H1 (cell line): ENCODE measurements at regions not wholly inside any gene's neighbourhood (a gene's known extent, or its start where the extent isn't known, plus 50 kb on each side); places are given as distances from the start of the nearest gene placed in this dataset.
A peak's percentile ranks its signal among the peaks of the same experiment; 100 is the strongest.

Source experiments
- CTCF ChIA-PET: fragments of 300-600 bp; sonication (Branson Sonifier 250); formaldehyde crosslinking; loops from one replicate; lab custom pipeline; 2021; ENCODE audit not compliant: partially characterized antibody; lab: Charles Lee
- POLR2A ChIA-PET: fragments of 300-600 bp; sonication (Branson Sonifier 250); formaldehyde crosslinking; loops from one replicate; lab custom pipeline; 2021; ENCODE audit warnings: inconsistent platforms; ENCODE audit not compliant: partially characterized antibody; lab: Charles Lee
- DNase-seq, 2 experiments: peaks; one replicate each; pipeline versions ENCODE4 v3.0.0 to v3.0.0-alpha.2; 2010 to 2022; ENCODE audit warnings: low spot score in 2 of 2, low read depth in 1 of 2, mixed read lengths in 1 of 2
- FAIRE-seq: peaks from 2 replicates; lab custom pipeline; 2011; peaks lifted over from hg19 to GRCh38; lab: Jason Lieb, UNC
- H2AFZ ChIP-seq: 2 replicates; pipeline ENCODE4 v1.8.1; 2012; ENCODE audit warnings: low read length, inconsistent platforms
- H2AK5ac ChIP-seq: 2 replicates; pipeline ENCODE4 v1.6.1; 2013; ENCODE audit warnings: low read depth, low read length
- H2BK120ac ChIP-seq: replicated peaks from 2 replicates; pipeline ENCODE3; 2013; ENCODE audit warnings: low read depth, low read length, inconsistent platforms
- H2BK12ac ChIP-seq: 2 replicates; pipeline ENCODE4 v1.6.1; 2013; ENCODE audit warnings: low read depth, low read length
- H2BK15ac ChIP-seq: 2 replicates; pipeline ENCODE4 v1.6.1; 2013; ENCODE audit warnings: low read length
- H2BK20ac ChIP-seq: 2 replicates; pipeline ENCODE4 v1.6.1; 2013; ENCODE audit warnings: low read length
- H2BK5ac ChIP-seq: 2 replicates; pipeline ENCODE4 v1.6.1; 2013; ENCODE audit warnings: low read depth, low read length
- H3K14ac ChIP-seq: 2 replicates; pipeline ENCODE4 v1.6.1; 2013; ENCODE audit warnings: inconsistent platforms; ENCODE audit not compliant: insufficient read length
- H3K18ac ChIP-seq: 2 replicates; pipeline ENCODE4 v1.6.1; 2013; ENCODE audit warnings: low read length; ENCODE audit errors: extremely low read depth
- H3K23ac ChIP-seq: 2 replicates; pipeline ENCODE4 v1.6.1; 2013; ENCODE audit warnings: inconsistent platforms; ENCODE audit not compliant: insufficient read length
- H3K23me2 ChIP-seq: 2 replicates; pipeline ENCODE4 v1.6.1; 2013; ENCODE audit warnings: low read depth, low read length
- H3K27ac ChIP-seq: 2 replicates; pipeline ENCODE4 v1.6.1; 2011; ENCODE audit warnings: low read depth, low read length, inconsistent platforms
- H3K27me3 ChIP-seq, 4 experiments: replicated peaks in 1 of 4; 1 replicate in 1 of 4; 2 replicates in 3 of 4; pipeline versions ENCODE4 v1.6.1 to v1.8.1; 2011 to 2013; ENCODE audit warnings: low read length in 3 of 4, mild to moderate bottlenecking in 3 of 4, inconsistent platforms in 2 of 4, mixed read lengths in 2 of 4, moderate library complexity in 1 of 4; ENCODE audit not compliant: control insufficient read depth in 3 of 4, insufficient read depth in 3 of 4; ENCODE audit errors: extremely low read depth in 1 of 4
- H3K36me3 ChIP-seq, 4 experiments: 2 replicates each; pipeline versions ENCODE4 v1.6.1 to v1.8.1; 2011 to 2013; ENCODE audit warnings: mild to moderate bottlenecking in 4 of 4, low read length in 3 of 4, moderate library complexity in 2 of 4, control low read depth in 1 of 4, inconsistent platforms in 1 of 4; ENCODE audit not compliant: insufficient read depth in 4 of 4, control insufficient read depth in 2 of 4
- H3K4ac ChIP-seq: replicated peaks from 2 replicates; pipeline ENCODE3; 2013; ENCODE audit warnings: low read length, low read depth, mixed read lengths, inconsistent platforms; ENCODE audit not compliant: insufficient read length
- H3K4me1 ChIP-seq, 4 experiments: replicated peaks in 1 of 4; 1 replicate in 1 of 4; 2 replicates in 3 of 4; pipeline versions ENCODE4 v1.6.1 to v1.8.1; 2011 to 2013; ENCODE audit warnings: low read length in 3 of 4, inconsistent platforms in 2 of 4, mixed read lengths in 1 of 4; ENCODE audit not compliant: insufficient read depth in 4 of 4, control insufficient read depth in 3 of 4
- H3K4me2 ChIP-seq, 2 experiments: 2 replicates each; pipeline versions ENCODE4 v1.6.1 to v1.8.1; 2011 to 2013; ENCODE audit warnings: low read depth in 2 of 2, low read length in 2 of 2, control low read depth in 1 of 2, inconsistent platforms in 1 of 2, mild to moderate bottlenecking in 1 of 2; ENCODE audit not compliant: insufficient read depth in 1 of 2
- H3K4me3 ChIP-seq, 4 experiments: fragments of 200-600, 300-600 bp in 1 of 4; sonication (generic), shearing (Covaris generic), sonication (Bioruptor Twin) in 1 of 4; 2 replicates each; pipeline versions ENCODE4 v1.5.1 to v1.8.1; 2011 to 2016; ENCODE audit warnings: low read length in 4 of 4, low read depth in 3 of 4, control low read depth in 2 of 4, inconsistent platforms in 2 of 4, mild to moderate bottlenecking in 2 of 4, mixed read lengths in 1 of 4, moderate library complexity in 1 of 4; ENCODE audit not compliant: insufficient read depth in 2 of 4; ENCODE audit errors: extremely low read depth in 1 of 4
- H3K56ac ChIP-seq: replicated peaks from 2 replicates; pipeline ENCODE3; 2013; ENCODE audit warnings: low read depth, mild to moderate bottlenecking, mixed read lengths, low read length, inconsistent platforms; ENCODE audit not compliant: insufficient read length
- H3K79me1 ChIP-seq: 2 replicates; pipeline ENCODE4 v1.6.1; 2013; ENCODE audit warnings: low read depth, low read length, control low read depth
- H3K79me2 ChIP-seq, 2 experiments: 2 replicates each; pipeline versions ENCODE4 v1.6.1 to v1.8.1; 2012 to 2013; ENCODE audit warnings: low read length in 2 of 2, mild to moderate bottlenecking in 2 of 2, inconsistent platforms in 1 of 2; ENCODE audit not compliant: insufficient read depth in 2 of 2, control insufficient read depth in 1 of 2
- H3K9ac ChIP-seq, 4 experiments: replicated peaks in 1 of 4; 1 replicate in 1 of 4; 2 replicates in 3 of 4; pipeline versions ENCODE4 v1.6.1 to v1.8.1; 2011 to 2013; ENCODE audit warnings: low read depth in 3 of 4, low read length in 3 of 4, control low read depth in 2 of 4, mild to moderate bottlenecking in 2 of 4, moderate library complexity in 2 of 4, inconsistent platforms in 1 of 4; ENCODE audit errors: extremely low read depth in 1 of 4
- H3K9me3 ChIP-seq, 2 experiments: 2 replicates each; pipeline versions ENCODE4 v1.6.1 to v1.8.1; 2012 to 2013; ENCODE audit warnings: mild to moderate bottlenecking in 2 of 2, moderate library complexity in 2 of 2, control low read depth in 1 of 2, inconsistent platforms in 1 of 2, low read depth in 1 of 2, low read length in 1 of 2, mixed read lengths in 1 of 2; ENCODE audit not compliant: insufficient read depth in 2 of 2
- H4K20me1 ChIP-seq, 2 experiments: replicated peaks in 1 of 2; 2 replicates each; pipeline versions ENCODE3 to v1.8.1; 2011 to 2013; ENCODE audit warnings: inconsistent platforms in 2 of 2, low read length in 2 of 2, mild to moderate bottlenecking in 1 of 2; ENCODE audit not compliant: insufficient read depth in 2 of 2, control insufficient read depth in 1 of 2
- H4K5ac ChIP-seq: 2 replicates; pipeline ENCODE4 v1.6.1; 2013; ENCODE audit warnings: low read length, low read depth, mixed read lengths, inconsistent platforms; ENCODE audit not compliant: insufficient read length
- H4K8ac ChIP-seq: 2 replicates; pipeline ENCODE4 v1.8.0; 2013; ENCODE audit warnings: mild to moderate bottlenecking, moderate library complexity, low read length, inconsistent platforms; ENCODE audit not compliant: insufficient read depth; ENCODE audit errors: extremely low read depth
- H4K91ac ChIP-seq: replicated peaks from 2 replicates; pipeline ENCODE3; 2013; ENCODE audit warnings: low read length, mixed read lengths, inconsistent platforms; ENCODE audit not compliant: insufficient read length
- ASH2L ChIP-seq: fragments of 200-600, 300-600 bp; sonication (generic); IDR thresholded peaks from one replicate; pipeline ENCODE4 v1.7.1; 2017; ENCODE audit warnings: low read length
- BRCA1 ChIP-seq: IDR thresholded peaks from 2 replicates; pipeline ENCODE4 v1.6.1; 2012; ENCODE audit warnings: low read depth, low read length, improper control_type of control experiment
- CHD2 ChIP-seq: IDR thresholded peaks from 2 replicates; pipeline ENCODE4 v1.6.1; 2012; ENCODE audit warnings: low read length, improper control_type of control experiment
- JUN ChIP-seq: IDR thresholded peaks from 2 replicates; pipeline ENCODE4 v1.6.1; 2011; ENCODE audit warnings: low read depth, mild to moderate bottlenecking, improper control_type of control experiment, low read length
- KDM5A ChIP-seq: fragments of 200-600 bp; IDR thresholded peaks from 2 replicates; pipeline ENCODE4 v1.7.1; 2012; ENCODE audit warnings: mild to moderate bottlenecking, low read length, inconsistent platforms, mixed read lengths
- PHF8 ChIP-seq: fragments of 200-600 bp; sonication (generic); conservative IDR thresholded peaks from 2 replicates; pipeline ENCODE4 v1.7.1; 2012; ENCODE audit warnings: low read depth, mild to moderate bottlenecking, inconsistent platforms, low read length, moderate library complexity
- RFX5 ChIP-seq: IDR thresholded peaks from 2 replicates; pipeline ENCODE4 v1.6.1; 2011; ENCODE audit warnings: low read depth, low read length, improper control_type of control experiment, borderline replicate concordance
- SAP30 ChIP-seq: fragments of 300-600 bp; sonication (generic); IDR thresholded peaks from 2 replicates; pipeline ENCODE4 v1.7.1; 2012; ENCODE audit warnings: low read length, moderate library complexity, mild to moderate bottlenecking, inconsistent platforms; ENCODE audit not compliant: insufficient read depth, insufficient replicate concordance
- TAF1 ChIP-seq: IDR thresholded peaks from 2 replicates; pipeline ENCODE4 v1.6.1; 2011; ENCODE audit warnings: mild to moderate bottlenecking, low read depth, low read length
- TAF7 ChIP-seq: optimal IDR thresholded peaks from 2 replicates; pipeline ENCODE3; 2011; ENCODE audit warnings: low read depth, mild to moderate bottlenecking, inconsistent platforms, low read length, moderate library complexity, borderline replicate concordance
- ZNF274 ChIP-seq: IDR thresholded peaks from 2 replicates; pipeline ENCODE4 v1.7.0; 2012; ENCODE audit warnings: low read length, borderline replicate concordance; ENCODE audit errors: extremely low read depth
- WGBS, 2 experiments: shearing (Covaris generic) in 1 of 2; methylation state at CpG; one replicate each; pipeline versions ENCODE4 v1.1.6 to v1.1.7; 2013 to 2015; ENCODE audit warnings: low lambda C conversion rate in 2 of 2, mixed read lengths in 2 of 2, inconsistent platforms in 1 of 2, low coverage in 1 of 2, missing lambda C conversion rate in 1 of 2; ENCODE audit not compliant: insufficient replicate concordance in 2 of 2, insufficient coverage in 1 of 2, insufficient read length in 1 of 2; ENCODE audit errors: extremely low coverage in 1 of 2, missing lambda C conversion rate in 1 of 2; 5-methylcytosine and 5-hydroxymethylcytosine counted together
- TF ChIP-seq, protein P1 (sequence below): IDR thresholded peaks from 2 replicates; pipeline ENCODE4 v1.6.1; 2012; ENCODE audit warnings: inconsistent platforms
- TF ChIP-seq, protein P2 (sequence below): IDR thresholded peaks from 2 replicates; pipeline ENCODE4 v1.6.1; 2011; ENCODE audit warnings: low read length, improper control_type of control experiment

DNA sequence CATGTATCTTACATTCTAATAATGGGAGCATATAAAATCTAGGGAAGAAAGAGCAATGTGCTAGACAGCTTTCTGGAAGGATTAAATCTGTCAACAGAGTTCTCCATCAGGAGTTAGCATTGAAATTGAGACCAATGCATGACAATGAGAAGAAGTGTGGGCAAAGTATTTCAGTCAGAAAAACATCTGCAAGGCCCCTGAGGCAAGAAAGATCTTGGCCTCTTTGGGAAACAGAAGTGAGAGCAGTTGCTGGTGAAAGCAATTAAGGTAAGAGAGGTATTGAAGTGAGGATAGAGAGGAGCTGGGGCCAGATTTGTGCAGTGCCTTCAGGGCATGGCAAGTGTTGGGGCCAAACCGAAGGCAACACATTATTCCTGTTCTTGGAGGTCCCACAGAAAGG is 999.1 kb downstream of the STPG2 start:
- DNase-seq = no peak
- Histone ChIP-seq H2BK15ac (no peak overlapping the region), H3K9me3 (peaks cover 7% of the 10 kb centered on the region in 2 experiments), H4K91ac (no peak overlapping the region), H2AFZ (no peak overlapping the region), H2BK12ac (no peak overlapping the region), H3K27me3 (no peaks in the 10 kb centered on the region), H3K23me2 (no peaks in the 10 kb centered on the region), H2AK5ac (no peak overlapping the region), H3K4me2 (no peak overlapping the region), H3K18ac (no peak overlapping the region), H2BK5ac (peak overlapping the region; percentile 20; the same call in 1 of the 2 replicates), H3K9ac (no peak overlapping the region), H4K5ac (no peak overlapping the region), H3K4ac (no peak overlapping the region), H3K56ac (no peak overlapping the region), H4K20me1 (no peaks in the 10 kb centered on the region), H3K14ac (no peak overlapping the region), H3K4me3 (no peak overlapping the region), H3K4me1 (peaks cover 0 to 11% (median 2%) of the 10 kb centered on the region in 4 experiments; a peak in 1 of 7 replicates), H3K36me3 (peaks cover 0 to 10% (median 3%) of the 10 kb centered on the region in 4 experiments; a peak in 3 of 8 replicates), H3K23ac (no peak overlapping the region), H3K79me2 (no peaks in the 10 kb centered on the region), H4K8ac (no peak overlapping the region), H3K27ac (no peak overlapping the region), H2BK120ac (no peak overlapping the region), H2BK20ac (no peak overlapping the region), H3K79me1 (no peaks in the 10 kb centered on the region)
- ChIA-PET CTCF (interaction anchor here (2.4 kb wide), 1 partner anchor 9 kb away, joined by 9 read pairs; no protein-coding TSS in a partner anchor), POLR2A (no interaction called here)
- FAIRE-seq = no peak
- 75% methylated on average over 1 of the region's 1 CpG; no CpG with 5 or more reads in 1 of the 2 experiments for WGBS, 2 experiments
- TF ChIP-seq, protein P1, sequence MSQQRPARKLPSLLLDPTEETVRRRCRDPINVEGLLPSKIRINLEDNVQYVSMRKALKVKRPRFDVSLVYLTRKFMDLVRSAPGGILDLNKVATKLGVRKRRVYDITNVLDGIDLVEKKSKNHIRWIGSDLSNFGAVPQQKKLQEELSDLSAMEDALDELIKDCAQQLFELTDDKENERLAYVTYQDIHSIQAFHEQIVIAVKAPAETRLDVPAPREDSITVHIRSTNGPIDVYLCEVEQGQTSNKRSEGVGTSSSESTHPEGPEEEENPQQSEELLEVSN = no peak
- TF ChIP-seq KDM5A (no peak), TAF7 (no peak), TAF1 (no peak), BRCA1 (no peak), PHF8 (no peak), JUN (no peak), ASH2L (no peak), CHD2 (no peak), ZNF274 (no peak), SAP30 (no peak), RFX5 (no peak)
- TF ChIP-seq, protein P2, sequence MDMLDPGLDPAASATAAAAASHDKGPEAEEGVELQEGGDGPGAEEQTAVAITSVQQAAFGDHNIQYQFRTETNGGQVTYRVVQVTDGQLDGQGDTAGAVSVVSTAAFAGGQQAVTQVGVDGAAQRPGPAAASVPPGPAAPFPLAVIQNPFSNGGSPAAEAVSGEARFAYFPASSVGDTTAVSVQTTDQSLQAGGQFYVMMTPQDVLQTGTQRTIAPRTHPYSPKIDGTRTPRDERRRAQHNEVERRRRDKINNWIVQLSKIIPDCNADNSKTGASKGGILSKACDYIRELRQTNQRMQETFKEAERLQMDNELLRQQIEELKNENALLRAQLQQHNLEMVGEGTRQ = no peak
